Lower leg skin (tissue), 4 donors: ENCODE measurements at regions not wholly inside any gene's neighbourhood (a gene's known extent, or its start where the extent isn't known, plus 50 kb on each side); places are given as distances from the start of the nearest gene placed in this dataset.

Source experiments
- DNase-seq, 2 donors: peaks; one replicate each; pipeline ENCODE4 v3.0.0-alpha.2; 2019; ENCODE audit warnings: low spot score in 2 of 2
- H3K4me3 ChIP-seq: fragments of 200-600 bp; sonication (generic); 2 replicates; pipeline ENCODE4 v1.5.1; 2017; ENCODE audit warnings: mild to moderate bottlenecking, low read depth; ENCODE audit not compliant: poor library complexity, severe bottlenecking
- POLR2A ChIP-seq, 2 donors: fragments of 450-650 bp; IDR thresholded peaks; one replicate each; pipeline ENCODE4 v1.6.1; 2016 to 2017; ENCODE audit warnings: antibody characterized with exemption in 2 of 2, mild to moderate bottlenecking in 1 of 2, moderate library complexity in 1 of 2
- WGBS, 2 donors: methylation state at CpG; one replicate each; pipeline ENCODE4 v1.1.5; 2018; 5-methylcytosine and 5-hydroxymethylcytosine counted together
- intact Hi-C: fragments of 100-400 bp; cut with DNase I; formaldehyde crosslinking; loops from one replicate; pipeline ENCODE4 v1.15.0; 2023; ENCODE audit warnings: low total_unique reads
- TF ChIP-seq, protein P1 (sequence below), 3 donors: fragments of 450-650 bp; IDR thresholded peaks; one replicate each; pipeline ENCODE4 v1.5.1; 2016; ENCODE audit warnings: antibody characterized with exemption in 3 of 3, mild to moderate bottlenecking in 3 of 3, moderate library complexity in 2 of 3

DNA sequence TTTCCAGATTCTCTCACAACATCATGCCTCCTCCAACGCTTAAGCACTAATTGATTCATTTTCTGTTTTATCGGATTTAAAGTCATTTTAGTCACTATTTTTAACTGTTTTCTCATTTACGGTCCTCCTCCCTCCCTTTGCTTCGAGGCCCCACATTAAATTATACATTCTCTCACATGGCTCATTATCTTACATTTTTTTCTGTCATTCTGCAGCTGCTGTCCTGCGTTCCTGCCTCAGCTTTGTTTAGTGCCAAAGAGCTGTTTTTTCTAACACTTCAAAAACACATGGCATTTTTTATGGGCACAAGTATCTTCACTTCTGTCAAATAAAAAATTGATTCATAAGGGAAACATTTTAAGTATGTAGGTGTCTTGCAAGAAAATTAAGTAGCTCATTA is 130.1 kb upstream of the FST start:
- intact Hi-C loops: no loop called here
- TF ChIP-seq POLR2A (IDR thresholded peaks at IDR 0.05): no peak
- TF ChIP-seq, protein P1, sequence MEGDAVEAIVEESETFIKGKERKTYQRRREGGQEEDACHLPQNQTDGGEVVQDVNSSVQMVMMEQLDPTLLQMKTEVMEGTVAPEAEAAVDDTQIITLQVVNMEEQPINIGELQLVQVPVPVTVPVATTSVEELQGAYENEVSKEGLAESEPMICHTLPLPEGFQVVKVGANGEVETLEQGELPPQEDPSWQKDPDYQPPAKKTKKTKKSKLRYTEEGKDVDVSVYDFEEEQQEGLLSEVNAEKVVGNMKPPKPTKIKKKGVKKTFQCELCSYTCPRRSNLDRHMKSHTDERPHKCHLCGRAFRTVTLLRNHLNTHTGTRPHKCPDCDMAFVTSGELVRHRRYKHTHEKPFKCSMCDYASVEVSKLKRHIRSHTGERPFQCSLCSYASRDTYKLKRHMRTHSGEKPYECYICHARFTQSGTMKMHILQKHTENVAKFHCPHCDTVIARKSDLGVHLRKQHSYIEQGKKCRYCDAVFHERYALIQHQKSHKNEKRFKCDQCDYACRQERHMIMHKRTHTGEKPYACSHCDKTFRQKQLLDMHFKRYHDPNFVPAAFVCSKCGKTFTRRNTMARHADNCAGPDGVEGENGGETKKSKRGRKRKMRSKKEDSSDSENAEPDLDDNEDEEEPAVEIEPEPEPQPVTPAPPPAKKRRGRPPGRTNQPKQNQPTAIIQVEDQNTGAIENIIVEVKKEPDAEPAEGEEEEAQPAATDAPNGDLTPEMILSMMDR (IDR thresholded peaks at IDR 0.05): no peak
- 37 to 51% methylated on average over 5 of the region's 5 CpGs for WGBS, 2 donors
- no peak for DNase-seq
- H3K4me3 ChIP-seq: no peak overlapping the region

DNA sequence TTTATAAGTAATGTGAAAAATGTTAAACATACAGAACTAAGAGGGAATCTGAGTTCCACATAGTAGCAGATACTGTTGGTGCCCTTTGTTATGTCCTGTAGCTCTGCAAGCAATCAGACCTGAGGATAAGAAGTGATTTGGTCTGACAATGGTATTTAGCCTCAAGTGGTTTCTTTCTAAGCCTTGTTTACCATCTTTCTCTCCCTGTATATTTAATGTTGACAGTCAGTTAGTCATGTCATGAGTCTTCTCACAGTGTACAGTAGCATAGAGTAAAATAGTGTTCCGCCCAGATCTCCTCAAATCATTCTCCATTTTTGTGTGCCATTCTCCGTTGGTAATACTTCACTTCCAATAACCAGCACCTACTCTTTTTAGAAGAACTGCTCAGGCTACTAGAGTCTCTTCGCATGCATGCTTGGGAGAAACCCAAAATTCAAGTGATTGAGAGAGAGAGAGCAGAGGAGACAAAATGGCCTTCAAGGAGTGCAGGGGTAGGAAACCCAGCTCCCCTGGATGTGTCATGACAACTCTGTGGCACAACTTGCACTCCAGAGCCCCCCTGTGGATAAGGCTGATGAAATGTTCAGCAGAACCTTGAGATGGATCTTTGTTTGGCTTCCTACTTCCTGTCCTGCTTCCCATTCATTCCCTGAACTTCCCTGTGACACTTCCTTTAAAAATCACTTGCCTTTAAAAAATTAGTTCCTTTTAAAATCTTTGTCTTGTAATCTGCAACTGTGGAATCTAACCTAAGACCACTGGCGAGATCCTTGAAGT is 129.2 kb upstream of the FST start:
- intact Hi-C loops: no loop called here
- DNase-seq: no peak
- TF ChIP-seq POLR2A (IDR thresholded peaks at IDR 0.05): no peak
- TF ChIP-seq, protein P1 (IDR thresholded peaks at IDR 0.05): no peak
- 93% methylated on average over 4 of the region's 4 CpGs for WGBS, 2 donors
- no peak overlapping the region for H3K4me3 ChIP-seq

DNA sequence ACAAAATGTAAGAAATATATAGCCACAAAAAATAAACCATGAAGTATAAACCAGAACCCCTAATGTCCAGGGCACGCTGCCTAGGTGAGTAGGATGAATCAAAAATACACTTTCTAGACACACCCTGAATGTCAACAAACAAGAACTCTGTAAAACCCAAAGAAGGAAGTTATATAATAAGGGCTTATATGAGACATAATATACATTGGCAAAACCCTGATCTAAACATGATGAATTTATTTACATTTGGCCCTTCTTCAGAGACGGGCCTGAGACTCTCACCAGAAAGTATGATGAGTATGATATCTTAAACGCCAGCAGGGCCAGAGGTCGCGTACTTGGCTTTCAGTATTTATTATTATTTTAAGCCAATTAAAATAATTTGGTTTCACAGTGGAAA is 125.1 kb upstream of the FST start:
- no peak overlapping the region for H3K4me3 ChIP-seq
- TF ChIP-seq POLR2A (IDR thresholded peaks at IDR 0.05): no peak
- TF ChIP-seq, protein P1 (IDR thresholded peaks at IDR 0.05): no peak
- intact Hi-C loops: no loop called here

DNA sequence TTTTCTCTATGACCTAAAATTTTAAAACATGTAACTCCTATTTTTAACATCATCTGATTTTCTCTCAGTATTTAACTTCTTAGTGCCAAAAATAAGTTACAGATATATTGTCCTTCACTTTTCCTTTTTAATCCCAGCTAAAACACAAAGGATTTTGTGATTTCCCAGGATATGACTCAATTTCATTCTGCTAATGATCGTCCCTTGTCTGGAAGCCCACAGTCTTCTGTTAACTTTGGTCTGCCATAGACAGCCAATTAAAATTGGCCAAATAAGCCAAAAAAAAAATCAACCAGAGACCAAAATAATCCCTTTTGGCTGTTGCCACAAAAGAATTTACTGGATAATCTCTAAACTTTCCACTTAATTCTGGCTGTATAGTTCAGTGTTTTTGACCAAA is 124.5 kb upstream of the FST start:
- no peak for TF ChIP-seq POLR2A (IDR thresholded peaks at IDR 0.05)
- TF ChIP-seq, protein P1 (IDR thresholded peaks at IDR 0.05): no peak
- intact Hi-C loops: no loop called here
- no peak for DNase-seq
- no peak overlapping the region for H3K4me3 ChIP-seq
- WGBS, 2 donors: 60 to 61% methylated on average over 1 of the region's 1 CpG

More for the DNA sequence above, 125.1 kb upstream of the FST start:
- 46 to 55% methylated on average over 5 of the region's 5 CpGs for WGBS, 2 donors
- no peak for DNase-seq

DNA sequence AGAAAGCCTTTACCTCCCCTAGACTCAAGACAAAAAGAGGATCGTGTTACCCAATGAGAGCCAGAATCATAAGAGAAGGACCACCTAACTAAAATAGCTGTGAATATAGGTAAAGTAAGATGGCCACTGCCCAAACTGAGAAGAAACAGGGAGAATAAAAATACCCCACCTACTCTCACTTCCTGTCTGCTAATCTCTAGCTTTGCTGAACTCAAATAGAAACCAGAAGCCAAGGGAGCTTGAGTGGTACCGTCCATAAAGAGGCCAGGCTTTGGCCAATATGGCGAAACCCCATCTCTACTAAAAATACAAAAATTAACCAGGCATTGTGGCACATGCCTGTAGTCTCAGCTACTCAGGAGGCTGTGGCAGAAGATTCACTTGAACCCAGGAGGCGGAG is 123.0 kb upstream of the FST start:
- TF ChIP-seq POLR2A (IDR thresholded peaks at IDR 0.05): no peak
- TF ChIP-seq, protein P1 (IDR thresholded peaks at IDR 0.05): no peak
- 86 to 94% methylated on average over 4 of the region's 4 CpGs for whole genome bisulfite sequencing, 2 donors
- DNase-seq: no peak
- H3K4me3 ChIP-seq: no peak overlapping the region
- intact Hi-C loops: no loop called here

DNA sequence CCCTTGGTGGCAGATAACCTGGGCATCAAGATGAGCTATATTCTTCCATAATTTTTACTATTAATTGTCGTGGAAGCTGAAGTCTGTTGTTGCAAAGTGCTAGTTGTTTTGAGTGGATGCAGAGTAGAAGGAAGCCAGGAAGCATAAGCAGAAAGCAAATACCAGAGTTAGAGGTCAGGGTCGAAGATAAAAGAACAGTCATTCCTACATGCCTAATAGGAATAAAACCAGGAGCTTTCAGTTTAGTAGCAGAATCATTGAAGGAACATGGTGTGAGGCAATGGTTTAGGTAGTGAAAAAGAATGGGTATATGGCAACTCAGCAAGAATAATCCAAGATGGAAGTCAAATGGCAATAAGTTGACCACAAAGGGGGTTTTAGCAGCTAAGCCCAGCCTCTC is 121.6 kb upstream of the FST start:
- intact Hi-C loops: no loop called here
- TF ChIP-seq POLR2A (IDR thresholded peaks at IDR 0.05): no peak
- TF ChIP-seq, protein P1 (IDR thresholded peaks at IDR 0.05): no peak

More for the DNA sequence above, 121.6 kb upstream of the FST start:
- WGBS, 2 donors: 92 to 97% methylated on average over 2 of the region's 2 CpGs
- H3K4me3 ChIP-seq: no peak overlapping the region
- DNase-seq: no peak
